ENCODE measurements at regions not wholly inside any gene's neighbourhood (a gene's known extent, or its start where the extent isn't known, plus 50 kb on each side); places are given as distances from the start of the nearest gene placed in this dataset.

DNA sequence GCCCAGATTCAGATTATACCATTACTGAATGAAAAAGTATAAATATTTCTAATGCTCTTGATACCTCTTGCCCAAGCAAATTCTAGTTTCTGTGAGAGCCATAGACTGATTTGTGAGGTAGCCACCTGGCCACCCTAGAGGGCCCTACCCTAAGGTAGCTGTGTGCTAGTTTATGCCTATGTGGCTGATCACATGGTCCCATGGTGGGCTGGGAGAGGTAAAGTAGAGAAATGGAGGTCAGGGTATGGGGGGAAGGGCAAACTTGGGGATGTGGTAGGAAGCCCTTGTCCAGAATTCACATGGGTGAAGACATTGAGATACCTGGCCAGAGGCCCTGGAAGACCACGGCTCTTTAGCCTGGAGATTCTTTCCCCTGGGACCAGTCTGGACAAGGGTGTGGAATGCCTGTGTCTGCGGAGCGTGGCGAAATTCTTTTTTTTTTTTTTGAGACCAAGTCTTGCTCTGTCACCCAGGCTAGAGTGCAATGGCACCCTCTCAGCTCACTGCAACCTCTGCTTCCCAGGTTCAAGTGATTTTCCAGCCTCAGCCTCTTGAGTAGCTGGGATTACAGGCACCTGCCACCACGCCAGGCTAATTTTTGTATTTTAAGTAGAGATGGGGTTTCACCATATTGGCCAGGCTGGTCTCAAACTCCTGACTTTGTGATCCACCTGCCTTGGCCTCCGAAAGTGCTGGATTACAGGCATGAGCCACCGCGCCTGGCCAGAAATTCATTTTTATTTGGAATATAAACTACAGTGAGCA lies 639.4 kb downstream of the ACTR3B start:
- DNase-seq (ENCODE audit: low read depth, low spot score): no peak
- in situ Hi-C loops (cut with HindIII; ENCODE audit: low sequenced_read_pairs): no loop called here
- no peak overlapping the region for H3K4me3 ChIP-seq (ENCODE audit: low read depth, low read length)
- no peak for TF ChIP-seq CTCF (IDR thresholded peaks at IDR 0.05; ENCODE audit: low read depth, low read length)

- in situ Hi-C loops (cut with HindIII; ENCODE audit: low sequenced_read_pairs): no loop called here
- no peak for DNase-seq (ENCODE audit: low read depth, low spot score)
- no peak overlapping the region for H3K4me3 ChIP-seq (ENCODE audit: low read depth, low read length)
Observed at GRCh38 chr7:153399554-153399940, 640.0 kb downstream of the ACTR3B start.

GRCh38 chr7:153400735-153401593 lies 641.4 kb downstream of the ACTR3B start:
- no peak for TF ChIP-seq CTCF (IDR thresholded peaks at IDR 0.05; ENCODE audit: low read depth, low read length)
- in situ Hi-C loops (cut with HindIII; ENCODE audit: low sequenced_read_pairs): no loop called here
- H3K4me3 ChIP-seq (ENCODE audit: low read depth, low read length): no peak overlapping the region
- DNase-seq (ENCODE audit: low read depth, low spot score): no peak

More at GRCh38 chr7:153399554-153399940, 640.0 kb downstream of the ACTR3B start:
- TF ChIP-seq CTCF (IDR thresholded peaks at IDR 0.05; ENCODE audit: low read depth, low read length): no peak

GRCh38 chr7:153401795-153402720 lies 642.5 kb downstream of the ACTR3B start:
- DNase-seq (ENCODE audit: low read depth, low spot score): no peak
- in situ Hi-C loops (cut with HindIII; ENCODE audit: low sequenced_read_pairs): no loop called here
- no peak overlapping the region for H3K4me3 ChIP-seq (ENCODE audit: low read depth, low read length)
- no peak for TF ChIP-seq CTCF (IDR thresholded peaks at IDR 0.05; ENCODE audit: low read depth, low read length)

DNA sequence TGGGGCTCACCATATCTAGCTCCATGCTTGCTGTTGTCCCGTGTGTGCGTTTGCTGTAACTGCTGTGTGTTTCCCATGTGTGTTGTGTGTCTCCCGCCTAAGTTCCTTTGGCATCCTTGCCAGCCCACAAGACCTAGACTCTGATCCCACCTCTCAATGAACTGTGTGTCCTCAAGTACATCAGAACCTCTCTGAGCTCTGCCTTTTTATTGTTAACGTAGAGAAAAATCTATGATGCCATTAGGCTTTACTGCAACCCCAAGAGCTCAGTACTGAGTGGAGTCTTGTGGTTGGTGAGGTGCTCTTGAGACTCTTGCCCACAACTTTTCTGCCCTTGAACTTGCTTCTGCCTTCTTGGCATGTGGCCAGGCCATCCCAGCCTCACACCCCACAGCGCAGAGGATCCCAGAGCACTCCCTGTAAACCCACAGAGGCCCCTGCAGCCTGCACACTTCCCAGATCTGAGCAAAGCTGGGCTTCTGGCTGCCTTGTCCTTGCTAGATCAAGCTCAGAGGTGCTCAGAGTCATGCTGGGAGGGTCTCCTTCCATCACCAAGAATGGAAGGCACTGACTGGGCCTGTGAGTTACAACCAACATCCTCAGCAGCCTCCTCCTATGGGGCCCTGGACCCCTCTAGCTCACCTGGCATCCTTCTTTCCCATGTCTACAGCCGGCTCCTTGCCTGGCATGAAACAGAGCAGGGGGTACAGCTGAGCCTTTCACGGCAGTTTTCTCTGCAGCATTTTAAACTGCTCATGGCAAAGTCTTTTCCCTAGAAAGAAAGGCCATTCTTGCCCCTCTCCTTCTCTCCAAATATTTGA lies 643.4 kb downstream of the ACTR3B start:
- H3K4me3 ChIP-seq (ENCODE audit: low read depth, low read length): no peak overlapping the region
- in situ Hi-C loops (cut with HindIII; ENCODE audit: low sequenced_read_pairs): no loop called here
- no peak for TF ChIP-seq CTCF (IDR thresholded peaks at IDR 0.05; ENCODE audit: low read depth, low read length)
- DNase-seq (ENCODE audit: low read depth, low spot score): no peak
